ENCODE measurements at regions not wholly inside any gene's neighbourhood (a gene's known extent, or its start where the extent isn't known, plus 50 kb on each side); places are given as distances from the start of the nearest gene placed in this dataset.

GRCh38 chr12:46914336-46914735, 88.5 kb upstream of the SLC38A4 start:
- BruUV-seq (replicated peaks), result no TSS peak
- TF ChIP-seq CTCF (IDR thresholded peaks at IDR 0.05; ENCODE audit: unreplicated experiment), result no peak
- DNase-seq, result no peak
- Mint-ChIP-seq H3K27me3 (ENCODE audit: unreplicated experiment) (no peaks in the 10 kb centered on the region), H3K27ac (ENCODE audit: unreplicated experiment) (no peak overlapping the region), H3K36me3 (ENCODE audit: insufficient read depth, unreplicated experiment) (peaks cover 5% of the 10 kb centered on the region), H3K4me1 (ENCODE audit: low read depth, unreplicated experiment) (no peaks in the 10 kb centered on the region), H3K4me3 (ENCODE audit: low read depth, unreplicated experiment) (no peak overlapping the region), H3K9me3 (ENCODE audit: low read depth, unreplicated experiment) (peaks cover 6% of the 10 kb centered on the region)
- intact Hi-C loops (cut with micrococcal nuclease; ENCODE audit: unreplicated experiment), result no loop called here
- CTCF ChIA-PET, result no interaction called here

GRCh38 chr12:46915082-46915481, 89.3 kb upstream of the SLC38A4 start:
- Mint-ChIP-seq H3K9me3 (ENCODE audit: low read depth, unreplicated experiment) (peaks cover 6% of the 10 kb centered on the region), H3K4me3 (ENCODE audit: low read depth, unreplicated experiment) (no peak overlapping the region), H3K4me1 (ENCODE audit: low read depth, unreplicated experiment) (no peaks in the 10 kb centered on the region), H3K36me3 (ENCODE audit: insufficient read depth, unreplicated experiment) (peaks cover 5% of the 10 kb centered on the region), H3K27ac (ENCODE audit: unreplicated experiment) (no peak overlapping the region), H3K27me3 (ENCODE audit: unreplicated experiment) (no peaks in the 10 kb centered on the region)
- CTCF ChIA-PET, result no interaction called here
- intact Hi-C loops (cut with micrococcal nuclease; ENCODE audit: unreplicated experiment), result no loop called here
- no peak for DNase-seq
- BruUV-seq (replicated peaks), result no TSS peak
- TF ChIP-seq CTCF (IDR thresholded peaks at IDR 0.05; ENCODE audit: unreplicated experiment), result no peak

GRCh38 chr12:46915836-46916235, 90.0 kb upstream of the SLC38A4 start:
- peaks cover 5% of the 10 kb centered on the region for H3K36me3 Mint-ChIP-seq (ENCODE audit: insufficient read depth, unreplicated experiment)
- intact Hi-C loops (cut with micrococcal nuclease; ENCODE audit: unreplicated experiment), result no loop called here
- CTCF ChIA-PET, result no interaction called here
- DNase-seq, result no peak
- no peak for TF ChIP-seq CTCF (IDR thresholded peaks at IDR 0.05; ENCODE audit: unreplicated experiment)
- BruUV-seq (replicated peaks), result no TSS peak
- no peak overlapping the region for H3K4me3 Mint-ChIP-seq (ENCODE audit: low read depth, unreplicated experiment)
- H3K4me1 Mint-ChIP-seq (ENCODE audit: low read depth, unreplicated experiment), result no peaks in the 10 kb centered on the region
- no peak overlapping the region for H3K27ac Mint-ChIP-seq (ENCODE audit: unreplicated experiment)
- H3K27me3 Mint-ChIP-seq (ENCODE audit: unreplicated experiment), result no peaks in the 10 kb centered on the region
- peaks cover 2% of the 10 kb centered on the region for H3K9me3 Mint-ChIP-seq (ENCODE audit: low read depth, unreplicated experiment)

GRCh38 chr12:46916796-46917419, 91.1 kb upstream of the SLC38A4 start:
- Mint-ChIP-seq H3K9me3 (ENCODE audit: low read depth, unreplicated experiment) (no peaks in the 10 kb centered on the region), H3K4me3 (ENCODE audit: low read depth, unreplicated experiment) (no peak overlapping the region), H3K36me3 (ENCODE audit: insufficient read depth, unreplicated experiment) (peaks cover 5% of the 10 kb centered on the region), H3K27ac (ENCODE audit: unreplicated experiment) (no peak overlapping the region), H3K4me1 (ENCODE audit: low read depth, unreplicated experiment) (no peaks in the 10 kb centered on the region), H3K27me3 (ENCODE audit: unreplicated experiment) (no peaks in the 10 kb centered on the region)
- TF ChIP-seq CTCF (IDR thresholded peaks at IDR 0.05; ENCODE audit: unreplicated experiment), result no peak
- BruUV-seq (replicated peaks), result no TSS peak
- no peak for DNase-seq
- CTCF ChIA-PET, result no interaction called here
- intact Hi-C loops (cut with micrococcal nuclease; ENCODE audit: unreplicated experiment), result no loop called here
